ENCODE measurements at regions not wholly inside any gene's neighbourhood (a gene's known extent, or its start where the extent isn't known, plus 50 kb on each side); places are given as distances from the start of the nearest gene placed in this dataset.

GRCh38 chr7:136066304-136067143 lies 89.4 kb upstream of the MTPN start:
- DNase-seq (ENCODE audit: low spot score) = no peak

GRCh38 chr7:136064627-136065237 lies 87.6 kb upstream of the MTPN start:
- no peak for DNase-seq (ENCODE audit: low spot score)

GRCh38 chr7:136064081-136064480 lies 86.9 kb upstream of the MTPN start:
- DNase-seq (ENCODE audit: low spot score) = no peak

- DNase-seq (ENCODE audit: low spot score) = no peak
Measured at GRCh38 chr7:136063326-136063666, 86.1 kb upstream of the MTPN start.

- DNase-seq (ENCODE audit: low spot score) = no peak
Measured at GRCh38 chr7:136062625-136063325, 85.6 kb upstream of the MTPN start.

GRCh38 chr7:136061433-136061832 lies 84.3 kb upstream of the MTPN start:
- DNase-seq (ENCODE audit: low spot score) = no peak

- no peak for DNase-seq (ENCODE audit: low spot score)
Measured at GRCh38 chr7:136058546-136058945, 81.4 kb upstream of the MTPN start.

- DNase-seq (ENCODE audit: low spot score) = no peak
Measured at GRCh38 chr7:136057509-136057908, 80.3 kb upstream of the MTPN start.

GRCh38 chr7:136056651-136057231 lies 79.6 kb upstream of the MTPN start:
- no peak for DNase-seq (ENCODE audit: low spot score)

- no peak for DNase-seq (ENCODE audit: low spot score)
Measured at GRCh38 chr7:136055266-136055665, 78.1 kb upstream of the MTPN start.

GRCh38 chr7:136053689-136054485 lies 76.7 kb upstream of the MTPN start:
- DNase-seq (ENCODE audit: low spot score) = no peak

- DNase-seq (ENCODE audit: low spot score) = no peak
Measured at GRCh38 chr7:136051203-136051928, 74.2 kb upstream of the MTPN start.

- DNase-seq (ENCODE audit: low spot score) = no peak
Measured at GRCh38 chr7:136050462-136050847, 73.3 kb upstream of the MTPN start.

- no peak for DNase-seq (ENCODE audit: low spot score)
Measured at GRCh38 chr7:136049818-136050461, 72.8 kb upstream of the MTPN start.

- DNase-seq (ENCODE audit: low spot score) = no peak
Measured at GRCh38 chr7:136049117-136049516, 72.0 kb upstream of the MTPN start.

GRCh38 chr7:136046548-136046947 lies 69.4 kb upstream of the MTPN start:
- no peak for DNase-seq (ENCODE audit: low spot score)

- DNase-seq (ENCODE audit: low spot score) = no peak
Measured at GRCh38 chr7:136045992-136046391, 68.8 kb upstream of the MTPN start.

- DNase-seq (ENCODE audit: low spot score) = no peak
Measured at GRCh38 chr7:136045181-136045580, 68.0 kb upstream of the MTPN start.

GRCh38 chr7:136039577-136040345 lies 62.6 kb upstream of the MTPN start:
- no peak for DNase-seq (ENCODE audit: low spot score)

GRCh38 chr7:136036336-136036735 lies 59.2 kb upstream of the MTPN start:
- no peak for DNase-seq (ENCODE audit: low spot score)
